Psoas muscle (tissue), 7 donors: ENCODE measurements at regions not wholly inside any gene's neighbourhood (a gene's known extent, or its start where the extent isn't known, plus 50 kb on each side); places are given as distances from the start of the nearest gene placed in this dataset.

ENCODE experiments used
- ATAC-seq, 4 donors: fragments of 200-7000 bp; cut with Tn5 transposase; one replicate each; pipeline ENCODE4 v1.9.1; 2020; ENCODE audit warnings: moderate library complexity in 3 of 4, mild to moderate bottlenecking in 2 of 4
- DNase-seq, 2 donors: peaks; one replicate each; pipeline ENCODE4 v3.0.0-alpha.2; 2020
- H3K27ac ChIP-seq: fragments of 200-600 bp; one replicate; pipeline ENCODE4 v1.8.0; 2022
- H3K27me3 ChIP-seq, 3 donors: fragments of 200-600 bp in 1 of 3; one replicate each; pipeline versions ENCODE4 v1.6.1 to v1.8.0; 2013 to 2022; ENCODE audit warnings: low read length in 2 of 3, mild to moderate bottlenecking in 2 of 3, moderate library complexity in 1 of 3; ENCODE audit not compliant: insufficient read depth in 3 of 3
- H3K36me3 ChIP-seq, 2 donors: fragments of 200-600 bp in 1 of 2; one replicate each; pipeline versions ENCODE4 v1.6.1 to v1.8.0; 2013 to 2022; ENCODE audit warnings: low read depth in 1 of 2, mild to moderate bottlenecking in 1 of 2, moderate library complexity in 1 of 2; ENCODE audit not compliant: insufficient read depth in 1 of 2
- H3K4me1 ChIP-seq: fragments of 200-600 bp; one replicate; pipeline ENCODE4 v1.8.0; 2022
- H3K4me3 ChIP-seq: fragments of 200-600 bp; one replicate; pipeline ENCODE4 v1.8.0; 2022; ENCODE audit warnings: mild to moderate bottlenecking
- H3K9me3 ChIP-seq: fragments of 200-600 bp; one replicate; pipeline ENCODE4 v1.8.0; 2022
- CTCF ChIP-seq: fragments of 200-600 bp; IDR thresholded peaks from one replicate; pipeline ENCODE4 v1.8.0; 2022; ENCODE audit warnings: antibody characterized with exemption
- WGBS, 3 donors: extraction: QIAGEN DNeasy Blood & Tissue Kit; methylation state at CpG; one replicate each; pipeline versions ENCODE4 v1.1.6 to v1.1.7; 2013; 5-methylcytosine and 5-hydroxymethylcytosine counted together
- intact Hi-C, 2 donors: fragments of 100-400 bp; cut with DNase I; formaldehyde crosslinking; loops; one replicate each; pipeline versions ENCODE4 v1.11.0 to v1.14.2; 2022
- donor health status: healthy with polysubstance abuse.
- donor health status: DM: no; HTN: no; CAD: no; lungs with moderate emphysema.
- donor health status: Bipolar disorder and iron deficiency.
- donor health status: healthy.
- donor health status: DM: yes; HTN: yes; CAD: no.
- donor health status: DM: no; HTN: no; CAD: no.
- donor health status: DM: yes; HTN: yes; CAD: no.

- intact Hi-C loops = no loop called here
- Histone ChIP-seq H3K4me3 (no peak overlapping the region), H3K27me3 (peaks cover 0 to 27% (median 8%) of the 10 kb centered on the region in 3 donors), H3K9me3 (no peaks in the 10 kb centered on the region), H3K36me3 (no peaks in the 10 kb centered on the region), H3K4me1 (no peaks in the 10 kb centered on the region), H3K27ac (no peak overlapping the region)
- no peak for TF ChIP-seq CTCF
- WGBS, 3 donors = 76 to 84% (median 80%) methylated on average over 9 to 11 of the region's 11 CpGs
- peak; percentile 8 to 34 for DNase-seq
- no peak for ATAC-seq
Observed at GRCh38 chr21:43279578-43279894, 110.7 kb downstream of the CRYAA start.

GRCh38 chr21:43278766-43279577 lies 110.2 kb downstream of the CRYAA start:
- intact Hi-C loops = no loop called here
- no peaks in the 10 kb centered on the region for H3K9me3 ChIP-seq
- ATAC-seq (no peak), DNase-seq (no peak)
- TF ChIP-seq CTCF = no peak
- 42 to 54% (median 48%) methylated on average over 32 of the region's 32 CpGs for WGBS, 3 donors
- no peaks in the 10 kb centered on the region for H3K36me3 ChIP-seq
- H3K4me3 ChIP-seq = no peak overlapping the region
- no peaks in the 10 kb centered on the region for H3K4me1 ChIP-seq
- H3K27me3 ChIP-seq = peaks cover 0 to 30% (median 8%) of the 10 kb centered on the region in 3 donors
- H3K27ac ChIP-seq = no peak overlapping the region

- Histone ChIP-seq H3K4me3 (no peak overlapping the region), H3K9me3 (no peaks in the 10 kb centered on the region), H3K4me1 (no peaks in the 10 kb centered on the region), H3K36me3 (no peaks in the 10 kb centered on the region), H3K27ac (no peak overlapping the region), H3K27me3 (peaks cover 0 to 30% (median 13%) of the 10 kb centered on the region in 3 donors)
- 62 to 68% (median 66%) methylated on average over 11 to 12 of the region's 12 CpGs for WGBS, 3 donors
- DNase-seq = peak; percentile 7 to 33
- intact Hi-C loops = no loop called here
- TF ChIP-seq CTCF = no peak
- peak in 1 of 4 donors; percentile 16 for ATAC-seq
Observed at GRCh38 chr21:43278359-43278758, 109.6 kb downstream of the CRYAA start.

DNA sequence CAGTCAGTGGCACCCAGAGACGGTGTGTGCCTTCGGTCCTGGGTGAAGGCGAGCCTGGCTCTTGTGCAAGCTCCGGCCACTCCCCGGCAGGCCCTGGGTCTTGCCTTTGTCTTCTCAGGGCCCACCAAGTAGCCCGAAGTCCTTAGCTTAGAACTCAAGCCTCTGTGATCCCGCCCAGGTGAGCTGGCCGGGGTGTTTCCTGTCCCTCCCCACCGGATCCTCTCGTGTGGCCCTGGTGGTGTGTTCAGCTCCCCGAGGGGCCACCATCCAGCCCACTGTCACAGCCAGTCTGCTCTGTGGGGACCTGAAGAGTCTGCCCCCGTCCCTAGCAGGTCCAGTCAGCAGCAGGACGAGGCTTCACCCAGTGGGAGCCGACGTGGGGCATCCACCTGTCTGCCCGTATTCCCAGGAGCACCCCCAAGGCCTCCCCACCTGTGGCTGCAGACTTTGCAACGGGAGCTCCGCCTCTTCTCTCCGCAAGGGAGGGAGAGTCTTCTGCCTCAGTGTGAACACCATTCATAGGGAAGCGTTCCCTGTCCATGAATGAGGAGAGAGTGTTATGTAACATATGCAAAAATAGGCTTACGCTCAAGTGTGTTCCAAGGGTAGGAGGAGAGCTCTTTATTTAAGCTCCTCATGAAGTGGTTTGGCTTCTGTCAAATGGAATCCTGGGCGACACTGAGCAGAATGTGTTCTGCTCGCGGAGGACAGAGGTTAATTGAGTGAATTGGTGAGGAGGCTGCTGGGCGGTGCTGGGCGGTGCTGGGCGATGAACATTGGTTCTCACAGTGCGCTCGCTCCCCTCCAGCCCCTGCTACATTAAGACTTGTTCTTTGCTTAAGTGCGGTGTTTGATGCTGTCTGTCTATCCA lies 108.9 kb downstream of the CRYAA start:
- no peaks in the 10 kb centered on the region for H3K36me3 ChIP-seq
- no peaks in the 10 kb centered on the region for H3K4me1 ChIP-seq
- intact Hi-C loops = no loop called here
- H3K9me3 ChIP-seq = no peaks in the 10 kb centered on the region
- WGBS, 3 donors = 66 to 67% (median 66%) methylated on average over 30 of the region's 30 CpGs
- peaks cover 0 to 34% (median 14%) of the 10 kb centered on the region in 3 donors for H3K27me3 ChIP-seq
- ATAC-seq (peak in 2 of 4 donors; percentile 23 to 38), DNase-seq (peak in 1 of 2 donors; percentile 11)
- no peak overlapping the region for H3K27ac ChIP-seq
- no peak for TF ChIP-seq CTCF
- no peak overlapping the region for H3K4me3 ChIP-seq
